AG20443 (cell line): ENCODE measurements at regions not wholly inside any gene's neighbourhood (a gene's known extent, or its start where the extent isn't known, plus 50 kb on each side); places are given as distances from the start of the nearest gene placed in this dataset.
A peak's percentile ranks its signal among the peaks of the same experiment; 100 is the strongest.

Source experiments
- DNase-seq: peaks from one replicate; pipeline ENCODE4 v3.0.0; 2012; ENCODE audit warnings: low spot score, mixed read lengths

GRCh38 chr1:29812408-29813135, 576.2 kb downstream of the PTPRU start:
- peak; percentile 5 for DNase-seq

GRCh38 chr1:29811727-29812407, 575.5 kb downstream of the PTPRU start:
- DNase-seq = peak; percentile 2

GRCh38 chr1:29811247-29811646, 574.9 kb downstream of the PTPRU start:
- DNase-seq = no peak

- peak; percentile 4 for DNase-seq
Observed at GRCh38 chr1:29810121-29811120, 574.1 kb downstream of the PTPRU start.

- peak; percentile 4 for DNase-seq
Observed at GRCh38 chr1:29809446-29810120, 573.3 kb downstream of the PTPRU start.

- DNase-seq = peak; percentile 3
Observed at GRCh38 chr1:29808141-29808995, 572.0 kb downstream of the PTPRU start.

- DNase-seq = no peak
Observed at GRCh38 chr1:29807689-29808088, 571.4 kb downstream of the PTPRU start.

- peak; percentile 6 for DNase-seq
Observed at GRCh38 chr1:29806646-29807319, 570.5 kb downstream of the PTPRU start.

- peak; percentile 4 for DNase-seq
Observed at GRCh38 chr1:29805896-29806160, 569.5 kb downstream of the PTPRU start.

- peak; percentile 5 for DNase-seq
Observed at GRCh38 chr1:29805122-29805895, 569.0 kb downstream of the PTPRU start.

GRCh38 chr1:29804181-29804899, 568.0 kb downstream of the PTPRU start:
- DNase-seq = peak; percentile 8

GRCh38 chr1:29803486-29803885, 567.2 kb downstream of the PTPRU start:
- DNase-seq = peak; percentile 4

GRCh38 chr1:29802181-29803068, 566.1 kb downstream of the PTPRU start:
- peak; percentile 7 for DNase-seq

GRCh38 chr1:29801561-29801973, 565.2 kb downstream of the PTPRU start:
- peak; percentile 8 for DNase-seq

GRCh38 chr1:29801003-29801402, 564.7 kb downstream of the PTPRU start:
- peak; percentile 4 for DNase-seq

GRCh38 chr1:29800522-29800956, 564.2 kb downstream of the PTPRU start:
- peak; percentile 3 for DNase-seq

GRCh38 chr1:29800120-29800519, 563.8 kb downstream of the PTPRU start:
- DNase-seq = peak; percentile 4
